Neuronal stem cell (in vitro differentiated cells): ENCODE measurements at regions not wholly inside any gene's neighbourhood (a gene's known extent, or its start where the extent isn't known, plus 50 kb on each side); places are given as distances from the start of the nearest gene placed in this dataset.

ENCODE experiments used
- DNase-seq: peaks from one replicate; pipeline ENCODE4 v3.0.0-alpha.2; 2013; ENCODE audit warnings: low spot score
- H2AFZ ChIP-seq: one replicate; pipeline ENCODE4 v1.6.1; 2013; ENCODE audit warnings: mild to moderate bottlenecking, low read length, inconsistent platforms
- H2AK5ac ChIP-seq: 2 replicates; pipeline ENCODE4 v1.6.1; 2013; ENCODE audit warnings: low read depth, mild to moderate bottlenecking, inconsistent platforms, low read length, moderate library complexity, mixed read lengths
- H2BK120ac ChIP-seq: 2 replicates; pipeline ENCODE4 v1.6.1; 2013; ENCODE audit warnings: low read depth, mild to moderate bottlenecking, inconsistent platforms, low read length, moderate library complexity, mixed read lengths
- H2BK12ac ChIP-seq: one replicate; pipeline ENCODE4 v1.6.1; 2013; ENCODE audit warnings: low read length, inconsistent platforms
- H2BK15ac ChIP-seq: 2 replicates; pipeline ENCODE4 v1.6.1; 2013; ENCODE audit warnings: mild to moderate bottlenecking, low read length, inconsistent platforms, mixed read lengths
- H2BK5ac ChIP-seq: one replicate; pipeline ENCODE4 v1.6.1; 2013; ENCODE audit warnings: inconsistent platforms, mild to moderate bottlenecking, low read length, moderate library complexity
- H3K14ac ChIP-seq: one replicate; pipeline ENCODE4 v1.6.1; 2013; ENCODE audit warnings: low read length, inconsistent platforms
- H3K18ac ChIP-seq: 2 replicates; pipeline ENCODE4 v1.6.1; 2013; ENCODE audit warnings: low read length, inconsistent platforms
- H3K23ac ChIP-seq: 2 replicates; pipeline ENCODE4 v1.6.1; 2013; ENCODE audit warnings: low read depth, mild to moderate bottlenecking, mixed read lengths, low read length, inconsistent platforms; ENCODE audit not compliant: poor library complexity
- H3K27ac ChIP-seq: replicated peaks from 3 replicates; pipeline ENCODE4 v1.5.1; 2013; ENCODE audit warnings: low read length, inconsistent platforms
- H3K27me3 ChIP-seq, 3 experiments: 2 replicates each; pipeline ENCODE4 v1.6.1; 2013; ENCODE audit warnings: low read length in 3 of 3, mild to moderate bottlenecking in 2 of 3, inconsistent platforms in 1 of 3, low read depth in 1 of 3, mixed read lengths in 1 of 3, moderate library complexity in 1 of 3; ENCODE audit not compliant: control insufficient read depth in 3 of 3, insufficient read depth in 3 of 3
- H3K36me3 ChIP-seq, 2 donors: replicated peaks in 1 of 2; 2 replicates each; pipeline ENCODE4 v1.6.1; 2013; ENCODE audit warnings: low read length in 2 of 2; ENCODE audit not compliant: control insufficient read depth in 2 of 2, insufficient read depth in 2 of 2
- H3K4ac ChIP-seq: 2 replicates; pipeline ENCODE4 v1.6.1; 2013; ENCODE audit warnings: inconsistent platforms, mild to moderate bottlenecking, low read length, moderate library complexity
- H3K4me1 ChIP-seq, 2 donors: 1 replicate in 1 of 2; 2 replicates in 1 of 2; pipeline ENCODE4 v1.6.1; 2013; ENCODE audit warnings: low read length in 2 of 2, low read depth in 1 of 2; ENCODE audit not compliant: control insufficient read depth in 2 of 2, insufficient read depth in 1 of 2
- H3K4me2 ChIP-seq: one replicate; pipeline ENCODE4 v1.6.1; 2013; ENCODE audit warnings: mild to moderate bottlenecking, low read length, inconsistent platforms; ENCODE audit not compliant: insufficient read depth, poor library complexity, severe bottlenecking
- H3K4me3 ChIP-seq, 2 donors: 2 replicates each; pipeline ENCODE4 v1.5.1; 2013; ENCODE audit warnings: low read length in 2 of 2, mild to moderate bottlenecking in 2 of 2, inconsistent platforms in 1 of 2, moderate library complexity in 1 of 2
- H3K79me1 ChIP-seq: one replicate; pipeline ENCODE4 v1.6.1; 2013; ENCODE audit warnings: low read depth, mild to moderate bottlenecking, inconsistent platforms, low read length, moderate library complexity
- H3K9ac ChIP-seq: one replicate; pipeline ENCODE4 v1.6.1; 2013; ENCODE audit warnings: mild to moderate bottlenecking, low read depth, low read length, inconsistent platforms; ENCODE audit not compliant: poor library complexity
- H3K9me3 ChIP-seq, 2 donors: replicated peaks in 1 of 2; 2 replicates each; pipeline versions ENCODE3 to v1.6.1; 2013; ENCODE audit warnings: low read length in 2 of 2, mild to moderate bottlenecking in 2 of 2, inconsistent platforms in 1 of 2, low read depth in 1 of 2, mixed read lengths in 1 of 2, moderate library complexity in 1 of 2; ENCODE audit not compliant: control insufficient read depth in 2 of 2, insufficient read depth in 1 of 2
- H4K8ac ChIP-seq: one replicate; pipeline ENCODE4 v1.6.1; 2013; ENCODE audit warnings: low read depth, mild to moderate bottlenecking, inconsistent platforms, low read length, moderate library complexity
- H4K91ac ChIP-seq: one replicate; pipeline ENCODE4 v1.6.1; 2013; ENCODE audit warnings: low read length, low read depth, mild to moderate bottlenecking, inconsistent platforms; ENCODE audit not compliant: poor library complexity
- WGBS, 2 donors: extraction: QIAGEN DNeasy Blood & Tissue Kit; methylation state at CpG; one replicate each; pipeline ENCODE4 v1.1.7; 2013; ENCODE audit warnings: missing lambda C conversion rate in 2 of 2, mixed read lengths in 1 of 2; ENCODE audit not compliant: insufficient read length in 2 of 2, insufficient replicate concordance in 1 of 2; ENCODE audit errors: extremely low coverage in 2 of 2; 5-methylcytosine and 5-hydroxymethylcytosine counted together

DNA sequence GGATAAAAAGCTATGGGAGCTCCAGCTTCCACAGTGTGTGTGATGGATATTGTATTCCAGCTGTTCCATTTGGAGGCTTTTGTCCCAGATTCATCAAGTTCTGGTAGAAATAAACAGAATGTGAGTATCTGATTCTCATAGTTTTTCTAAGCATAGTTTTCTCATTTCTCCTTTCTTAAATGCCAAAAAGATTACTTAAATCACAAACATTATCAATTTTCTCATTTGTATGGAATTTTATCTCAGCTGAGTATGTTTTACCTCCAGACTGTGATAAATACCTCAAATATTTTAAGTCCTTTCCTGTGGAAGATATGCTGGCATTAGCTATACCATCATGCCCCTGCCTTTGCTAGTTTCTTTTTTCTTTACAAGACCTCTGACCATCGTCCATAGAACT is 767.3 kb downstream of the TFAP2A start:
- no peak for DNase-seq
- Histone ChIP-seq H3K18ac (no peak overlapping the region), H3K79me1 (no peaks in the 10 kb centered on the region), H2BK12ac (no peak overlapping the region), H3K4me2 (no peak overlapping the region), H3K14ac (no peak overlapping the region), H4K91ac (no peak overlapping the region), H2AK5ac (no peak overlapping the region), H3K36me3 (no peaks in the 10 kb centered on the region), H3K4me3 (no peak overlapping the region), H3K4me1 (no peaks in the 10 kb centered on the region), H4K8ac (no peak overlapping the region), H3K27me3 (no peaks in the 10 kb centered on the region), H3K9ac (no peak overlapping the region), H3K27ac (no peak overlapping the region), H3K4ac (no peak overlapping the region), H2AFZ (no peak overlapping the region), H2BK15ac (no peak overlapping the region), H3K9me3 (no peaks in the 10 kb centered on the region), H3K23ac (no peak overlapping the region), H2BK5ac (no peak overlapping the region), H2BK120ac (no peak overlapping the region)
- WGBS, 2 donors = no CpG with 5 or more reads among the region's 1 CpG

DNA sequence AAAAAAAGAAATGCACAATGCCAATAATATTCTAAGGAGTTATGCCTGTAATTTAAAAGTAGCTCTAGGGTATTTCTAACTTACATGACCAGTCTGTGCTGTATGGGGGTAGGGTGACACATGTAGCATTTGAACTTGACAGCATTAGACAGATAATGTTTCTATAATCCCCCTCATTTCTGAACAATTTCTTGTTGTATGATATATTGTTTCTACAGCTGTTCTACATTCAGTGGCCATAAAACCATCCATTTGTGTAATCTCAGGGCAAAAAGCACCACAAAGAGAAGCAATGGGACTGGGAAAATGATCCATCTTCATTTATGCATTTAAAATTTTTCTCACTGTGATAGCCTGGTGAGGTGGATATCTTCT is 767.8 kb downstream of the TFAP2A start:
- no peak overlapping the region for H2BK12ac ChIP-seq
- H3K9ac ChIP-seq = no peak overlapping the region
- H3K36me3 ChIP-seq = no peaks in the 10 kb centered on the region
- no peak overlapping the region for H4K8ac ChIP-seq
- H3K14ac ChIP-seq = no peak overlapping the region
- no peak overlapping the region for H2AFZ ChIP-seq
- no peak overlapping the region for H2AK5ac ChIP-seq
- H3K27ac ChIP-seq = no peak overlapping the region
- DNase-seq = no peak
- H2BK15ac ChIP-seq = no peak overlapping the region
- H3K9me3 ChIP-seq = no peaks in the 10 kb centered on the region
- H3K4me2 ChIP-seq = no peak overlapping the region
- H3K23ac ChIP-seq = no peak overlapping the region
- no peak overlapping the region for H3K4me3 ChIP-seq
- no peak overlapping the region for H4K91ac ChIP-seq
- H3K4ac ChIP-seq = no peak overlapping the region
- no peaks in the 10 kb centered on the region for H3K4me1 ChIP-seq
- no peak overlapping the region for H2BK5ac ChIP-seq
- H3K18ac ChIP-seq = no peak overlapping the region
- no peaks in the 10 kb centered on the region for H3K79me1 ChIP-seq
- no peak overlapping the region for H2BK120ac ChIP-seq
- H3K27me3 ChIP-seq = no peaks in the 10 kb centered on the region

DNA sequence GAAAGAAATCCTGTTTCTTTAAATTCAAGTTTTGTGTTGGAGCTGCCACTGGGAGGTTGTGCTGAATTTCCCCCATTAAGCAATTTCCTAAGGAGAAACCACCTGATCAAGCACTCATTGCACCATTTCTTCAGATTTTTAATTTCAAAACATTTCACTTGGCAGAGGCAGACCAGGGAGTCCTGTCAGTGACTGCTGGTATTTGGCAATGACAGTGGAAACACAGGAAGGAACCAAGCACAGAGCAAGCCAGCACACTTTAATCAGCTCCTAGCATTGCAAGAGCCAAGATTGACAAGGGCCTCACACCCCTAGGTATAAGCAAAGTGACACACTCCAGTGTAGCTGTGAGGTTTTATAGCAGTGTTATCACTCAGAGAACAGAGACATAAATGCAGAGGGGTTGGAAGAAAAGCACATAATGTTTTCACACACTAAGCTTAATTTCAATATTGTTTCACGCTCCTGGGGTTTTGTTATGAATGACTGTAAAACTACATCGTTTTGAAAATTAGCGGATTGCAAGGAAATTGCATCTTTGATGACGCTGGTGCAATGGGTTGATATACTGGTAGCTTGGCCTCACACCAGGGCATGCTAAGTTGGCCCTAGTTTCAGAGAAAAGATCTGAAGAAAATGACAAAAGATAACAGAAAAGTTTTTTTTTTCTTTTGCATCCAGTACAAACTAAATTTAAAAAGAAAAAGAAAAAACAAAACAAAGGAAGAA is 768.4 kb downstream of the TFAP2A start:
- Histone ChIP-seq H3K36me3 (no peaks in the 10 kb centered on the region), H2BK15ac (no peak overlapping the region), H2BK12ac (no peak overlapping the region), H3K4me3 (no peak overlapping the region), H2BK120ac (no peak overlapping the region), H4K91ac (no peak overlapping the region), H3K4me2 (no peak overlapping the region), H3K23ac (no peak overlapping the region), H3K9ac (no peak overlapping the region), H3K9me3 (no peaks in the 10 kb centered on the region), H2BK5ac (no peak overlapping the region), H3K4ac (no peak overlapping the region), H3K14ac (no peak overlapping the region), H2AFZ (no peak overlapping the region), H3K27me3 (no peaks in the 10 kb centered on the region), H2AK5ac (no peak overlapping the region), H3K27ac (no peak overlapping the region), H3K79me1 (no peaks in the 10 kb centered on the region), H3K4me1 (no peaks in the 10 kb centered on the region), H3K18ac (no peak overlapping the region), H4K8ac (no peak overlapping the region)
- no peak for DNase-seq
- no CpG with 5 or more reads among the region's 4 CpGs for WGBS, 2 donors

DNA sequence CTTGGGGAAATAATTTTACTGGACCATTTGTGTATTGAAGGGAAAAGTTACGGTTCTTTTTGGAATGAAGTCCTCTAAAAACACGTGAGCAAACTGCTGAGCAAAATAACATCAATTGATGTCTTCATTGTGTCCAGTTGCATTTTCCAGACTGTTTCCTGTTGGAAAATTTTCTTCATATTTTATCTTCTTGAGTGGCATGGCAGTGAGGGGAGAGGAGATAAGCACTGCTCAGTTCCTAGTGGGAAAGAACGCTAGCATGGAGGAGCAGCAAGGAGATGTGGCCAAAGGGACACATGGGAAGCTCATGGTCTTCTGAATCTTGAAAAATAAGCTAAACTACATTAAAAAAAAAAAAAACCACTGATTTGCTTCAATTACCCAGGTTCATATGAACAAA is 776.0 kb downstream of the TFAP2A start:
- Histone ChIP-seq H2BK15ac (no peak overlapping the region), H3K23ac (no peak overlapping the region), H3K14ac (no peak overlapping the region), H3K27me3 (no peaks in the 10 kb centered on the region), H3K18ac (no peak overlapping the region), H3K4me1 (no peaks in the 10 kb centered on the region), H2AFZ (no peak overlapping the region), H2BK12ac (no peak overlapping the region), H2BK120ac (no peak overlapping the region), H3K79me1 (no peaks in the 10 kb centered on the region), H3K4me3 (no peak overlapping the region), H4K91ac (no peak overlapping the region), H2AK5ac (no peak overlapping the region), H3K9ac (no peak overlapping the region), H2BK5ac (no peak overlapping the region), H3K9me3 (no peaks in the 10 kb centered on the region), H3K4ac (no peak overlapping the region), H3K4me2 (no peak overlapping the region), H4K8ac (no peak overlapping the region), H3K36me3 (no peaks in the 10 kb centered on the region), H3K27ac (no peak overlapping the region)
- DNase-seq = no peak
- no CpG with 5 or more reads among the region's 3 CpGs for WGBS, 2 donors
